Hematopoietic multipotent progenitor cell (in vitro differentiated cells): ENCODE measurements at regions not wholly inside any gene's neighbourhood (a gene's known extent, or its start where the extent isn't known, plus 50 kb on each side); places are given as distances from the start of the nearest gene placed in this dataset. TPM values are rescaled to one million over a fixed set of nuclear protein-coding genes. Genes with fewer than 3 reads are reported as not detected.

Experiments
- DNase-seq, 3 donors: peaks; one replicate each; pipeline ENCODE4 v3.0.0-alpha.2; 2011 to 2015; ENCODE audit warnings: low read depth in 2 of 3, low spot score in 2 of 3
- small RNA-seq: library from RNA; depleted of rRNA; stranded (forward); fragments of <200 nt; gene quantifications from one replicate; pipeline ENCODE3, GENCODE V24; 2012

DNA sequence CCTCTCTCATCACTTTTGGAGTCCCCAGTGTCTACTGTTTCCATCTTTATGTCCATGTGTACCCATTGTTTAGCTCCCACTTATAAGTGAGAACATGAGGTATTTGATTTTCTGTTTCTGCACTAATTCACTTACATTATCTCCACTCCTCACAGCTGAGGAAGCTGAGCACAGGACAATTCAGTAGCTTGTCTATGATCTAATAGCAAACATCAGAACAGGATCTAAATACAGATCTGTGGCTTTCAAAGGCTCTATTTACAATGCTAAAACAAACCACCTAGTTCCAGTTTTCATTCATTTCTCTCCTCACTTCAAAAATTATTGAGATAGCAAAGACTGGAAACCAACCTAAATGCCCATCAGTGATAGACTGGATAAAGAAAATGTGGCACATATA lies 52.0 kb upstream of the DDX18 start:
- no peak for DNase-seq

- DNase-seq = no peak
Observed at GRCh38 chr2:117763804-117764203, 50.7 kb upstream of the DDX18 start.

Small RNAs in the stretch of these regions (small RNA-seq; reads per million reads assigned to genes)
- not detected for gene AC104408.1
- not detected for gene RNU7-190P
